ENCODE measurements at regions not wholly inside any gene's neighbourhood (a gene's known extent, or its start where the extent isn't known, plus 50 kb on each side); places are given as distances from the start of the nearest gene placed in this dataset.

DNA sequence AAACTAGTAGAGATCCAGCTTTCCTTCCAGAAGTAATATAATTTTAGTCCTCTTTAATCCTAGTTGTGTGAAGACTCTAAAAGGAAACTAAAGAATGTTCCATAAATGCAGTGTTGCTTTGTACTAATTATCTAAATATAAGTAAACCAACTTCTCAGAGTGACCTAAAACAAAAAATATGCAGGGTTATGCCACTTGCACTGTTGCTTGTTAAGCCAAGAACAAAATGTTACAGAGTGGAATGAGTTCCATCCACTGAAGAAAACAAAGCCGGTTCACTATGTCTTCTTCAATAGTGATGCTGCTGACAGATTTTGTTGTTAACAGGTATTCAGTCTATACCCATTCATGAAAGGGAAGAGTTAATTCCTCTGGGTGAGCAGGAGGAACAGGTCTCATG lies 252.0 kb upstream of the DIAPH2 start:
- H3K4me3 ChIP-seq (ENCODE audit: low read length), result no peak overlapping the region
- no peak for DNase-seq
- H3K27ac ChIP-seq (ENCODE audit: low read depth, low read length), result no peak overlapping the region
- H3K36me3 ChIP-seq (ENCODE audit: control insufficient read depth, insufficient read depth, low read length), result no peaks in the 10 kb centered on the region
- no peaks in the 10 kb centered on the region for H3K79me1 ChIP-seq (ENCODE audit: low read length)
- H3K56ac ChIP-seq (ENCODE audit: low read length), result no peak overlapping the region
- H3K4me2 ChIP-seq (ENCODE audit: low read length), result no peak overlapping the region
- H2BK120ac ChIP-seq (ENCODE audit: low read depth, low read length), result no peak overlapping the region
- no CpG with 5 or more reads among the region's 1 CpG for WGBS (ENCODE audit: extremely low coverage, insufficient coverage, low lambda C conversion rate)
- H3K4me1 ChIP-seq (ENCODE audit: control insufficient read depth, low read depth, low read length), result no peaks in the 10 kb centered on the region
- H2AK5ac ChIP-seq (ENCODE audit: low read length), result no peak overlapping the region
- H3K4ac ChIP-seq (ENCODE audit: low read depth, low read length), result no peak overlapping the region
- no peak overlapping the region for H4K5ac ChIP-seq (ENCODE audit: low read length)
- no peak overlapping the region for H3K18ac ChIP-seq (ENCODE audit: low read length)
- H2BK15ac ChIP-seq (replicated peaks; ENCODE audit: low read depth), result no peak overlapping the region
- no peak overlapping the region for H3K23ac ChIP-seq (ENCODE audit: low read length)
- H2BK5ac ChIP-seq (ENCODE audit: low read length), result no peak overlapping the region
- no peak overlapping the region for H3K9ac ChIP-seq (ENCODE audit: low read length)
- H4K8ac ChIP-seq (ENCODE audit: low read depth, low read length), result no peak overlapping the region
- H3K27me3 ChIP-seq (ENCODE audit: insufficient read depth, low read length, poor library complexity), result no peaks in the 10 kb centered on the region
- H3K79me2 ChIP-seq (ENCODE audit: control insufficient read depth, insufficient read depth, low read length), result no peaks in the 10 kb centered on the region

DNA sequence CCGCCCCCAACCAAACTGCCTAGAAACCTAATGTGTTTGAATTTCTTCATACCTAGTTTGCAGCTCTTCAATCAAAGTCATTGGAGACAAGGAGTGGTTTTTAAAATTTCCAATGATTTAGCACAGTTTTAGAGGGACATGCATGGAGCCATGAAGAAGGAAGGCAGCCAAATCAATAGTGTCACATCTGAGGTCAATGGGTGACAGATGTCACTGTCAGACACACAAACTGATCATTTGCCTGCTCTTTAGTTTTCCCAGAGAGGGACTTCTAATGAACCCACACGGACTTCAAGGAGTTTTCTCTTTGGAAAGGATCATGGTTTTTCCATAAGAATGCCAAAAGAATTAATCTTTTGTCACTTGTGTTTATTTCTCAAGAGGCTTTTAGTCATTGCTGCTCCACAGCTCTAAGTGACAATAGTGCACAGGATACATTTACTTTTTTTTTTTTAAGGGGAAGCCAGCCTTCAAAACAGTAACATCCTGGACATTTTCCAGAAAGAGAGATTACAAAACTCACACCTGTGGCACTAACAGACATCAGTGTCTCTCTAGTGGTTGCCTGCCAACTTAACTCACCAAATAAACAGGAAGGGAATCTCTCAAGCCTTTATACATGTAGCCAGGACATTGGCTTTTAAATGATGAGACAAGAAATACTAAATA lies 251.1 kb upstream of the DIAPH2 start:
- DNase-seq, result no peak
- Histone ChIP-seq H3K4ac (ENCODE audit: low read depth, low read length) (no peak overlapping the region), H3K27ac (ENCODE audit: low read depth, low read length) (no peak overlapping the region), H3K27me3 (ENCODE audit: insufficient read depth, low read length, poor library complexity) (no peaks in the 10 kb centered on the region), H2BK120ac (ENCODE audit: low read depth, low read length) (no peak overlapping the region), H2BK15ac (replicated peaks; ENCODE audit: low read depth) (no peak overlapping the region), H3K23ac (ENCODE audit: low read length) (no peak overlapping the region), H4K5ac (ENCODE audit: low read length) (no peak overlapping the region), H3K79me2 (ENCODE audit: control insufficient read depth, insufficient read depth, low read length) (no peaks in the 10 kb centered on the region), H3K9ac (ENCODE audit: low read length) (no peak overlapping the region), H3K4me3 (ENCODE audit: low read length) (no peak overlapping the region), H3K4me2 (ENCODE audit: low read length) (no peak overlapping the region), H3K56ac (ENCODE audit: low read length) (no peak overlapping the region), H3K36me3 (ENCODE audit: control insufficient read depth, insufficient read depth, low read length) (no peaks in the 10 kb centered on the region), H3K4me1 (ENCODE audit: control insufficient read depth, low read depth, low read length) (no peaks in the 10 kb centered on the region), H2BK5ac (ENCODE audit: low read length) (no peak overlapping the region), H4K8ac (ENCODE audit: low read depth, low read length) (no peak overlapping the region), H2AK5ac (ENCODE audit: low read length) (no peak overlapping the region), H3K79me1 (ENCODE audit: low read length) (no peaks in the 10 kb centered on the region), H3K18ac (ENCODE audit: low read length) (no peak overlapping the region)
- WGBS (ENCODE audit: extremely low coverage, insufficient coverage, low lambda C conversion rate), result no CpG with 5 or more reads among the region's 2 CpGs

DNA sequence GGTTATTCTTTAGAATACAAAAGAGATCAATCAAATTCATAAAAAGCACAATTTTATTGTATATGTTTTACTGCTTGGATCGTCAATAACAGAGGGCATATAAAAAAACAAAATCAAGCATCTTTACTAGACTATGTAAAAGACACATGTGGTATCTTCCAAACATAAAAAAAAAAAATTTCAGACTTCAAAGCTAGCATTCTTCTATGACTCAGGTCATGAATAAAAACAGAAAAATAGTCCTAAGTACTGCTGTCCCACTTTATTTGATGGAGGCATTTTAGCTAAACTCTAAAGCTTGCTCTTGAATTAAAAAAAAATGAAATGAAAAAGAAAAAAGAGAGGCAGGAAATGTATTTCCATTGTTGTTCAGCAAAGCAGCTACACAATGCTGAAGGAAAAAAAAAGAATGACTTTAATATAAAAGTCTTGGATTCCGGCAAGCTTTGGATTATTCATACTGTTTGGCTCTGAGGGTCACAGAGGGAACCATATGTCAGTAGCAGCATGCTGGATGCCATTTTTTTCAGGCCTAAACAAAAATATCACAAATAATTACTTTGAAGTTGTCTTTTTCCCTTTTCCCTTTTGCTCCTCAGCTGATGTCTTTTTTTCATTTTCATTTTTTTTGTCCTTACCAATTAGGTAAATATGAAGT lies 249.1 kb upstream of the DIAPH2 start:
- Histone ChIP-seq H4K5ac (ENCODE audit: low read length) (no peak overlapping the region), H3K9ac (ENCODE audit: low read length) (no peak overlapping the region), H2BK120ac (ENCODE audit: low read depth, low read length) (no peak overlapping the region), H3K56ac (ENCODE audit: low read length) (no peak overlapping the region), H3K23ac (ENCODE audit: low read length) (no peak overlapping the region), H2BK5ac (ENCODE audit: low read length) (no peak overlapping the region), H3K36me3 (ENCODE audit: control insufficient read depth, insufficient read depth, low read length) (no peaks in the 10 kb centered on the region), H3K4me1 (ENCODE audit: control insufficient read depth, low read depth, low read length) (no peaks in the 10 kb centered on the region), H3K27me3 (ENCODE audit: insufficient read depth, low read length, poor library complexity) (no peaks in the 10 kb centered on the region), H2BK15ac (replicated peaks; ENCODE audit: low read depth) (no peak overlapping the region), H3K4me3 (ENCODE audit: low read length) (no peak overlapping the region), H2AK5ac (ENCODE audit: low read length) (no peak overlapping the region), H3K79me2 (ENCODE audit: control insufficient read depth, insufficient read depth, low read length) (no peaks in the 10 kb centered on the region), H3K18ac (ENCODE audit: low read length) (no peak overlapping the region), H3K4ac (ENCODE audit: low read depth, low read length) (no peak overlapping the region), H3K4me2 (ENCODE audit: low read length) (no peak overlapping the region), H4K8ac (ENCODE audit: low read depth, low read length) (no peak overlapping the region), H3K79me1 (ENCODE audit: low read length) (no peaks in the 10 kb centered on the region), H3K27ac (ENCODE audit: low read depth, low read length) (no peak overlapping the region)
- WGBS (ENCODE audit: extremely low coverage, insufficient coverage, low lambda C conversion rate), result no CpG with 5 or more reads among the region's 2 CpGs
- no peak for DNase-seq

DNA sequence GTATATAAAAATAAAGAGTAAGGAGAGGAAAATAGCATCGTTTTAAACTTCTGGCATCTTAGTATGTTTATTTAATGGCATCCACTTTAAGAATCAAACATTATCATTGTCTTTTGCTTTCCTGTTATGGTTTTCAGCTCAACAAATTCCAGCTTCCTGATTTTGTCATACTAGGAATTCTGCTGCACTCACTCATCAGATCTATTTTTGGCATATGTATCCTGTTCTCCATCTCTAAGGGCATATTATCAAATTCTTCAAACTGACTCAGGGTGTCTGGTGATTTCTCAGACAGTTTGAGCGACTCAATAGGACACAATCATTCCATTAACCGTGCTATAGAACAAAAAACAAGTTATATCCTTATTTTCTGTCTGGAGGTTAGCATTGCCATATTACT lies 248.5 kb upstream of the DIAPH2 start:
- Histone ChIP-seq H4K5ac (ENCODE audit: low read length) (no peak overlapping the region), H3K9ac (ENCODE audit: low read length) (no peak overlapping the region), H3K79me1 (ENCODE audit: low read length) (no peaks in the 10 kb centered on the region), H3K79me2 (ENCODE audit: control insufficient read depth, insufficient read depth, low read length) (no peaks in the 10 kb centered on the region), H3K18ac (ENCODE audit: low read length) (no peak overlapping the region), H3K23ac (ENCODE audit: low read length) (no peak overlapping the region), H3K27me3 (ENCODE audit: insufficient read depth, low read length, poor library complexity) (no peaks in the 10 kb centered on the region), H2BK5ac (ENCODE audit: low read length) (no peak overlapping the region), H3K56ac (ENCODE audit: low read length) (no peak overlapping the region), H3K4me1 (ENCODE audit: control insufficient read depth, low read depth, low read length) (no peaks in the 10 kb centered on the region), H3K4me3 (ENCODE audit: low read length) (no peak overlapping the region), H3K36me3 (ENCODE audit: control insufficient read depth, insufficient read depth, low read length) (no peaks in the 10 kb centered on the region), H4K8ac (ENCODE audit: low read depth, low read length) (no peak overlapping the region), H3K4me2 (ENCODE audit: low read length) (no peak overlapping the region), H2AK5ac (ENCODE audit: low read length) (no peak overlapping the region), H2BK15ac (replicated peaks; ENCODE audit: low read depth) (no peak overlapping the region), H3K27ac (ENCODE audit: low read depth, low read length) (no peak overlapping the region), H3K4ac (ENCODE audit: low read depth, low read length) (no peak overlapping the region), H2BK120ac (ENCODE audit: low read depth, low read length) (no peak overlapping the region)
- WGBS (ENCODE audit: extremely low coverage, insufficient coverage, low lambda C conversion rate), result no CpG with 5 or more reads among the region's 3 CpGs
- no peak for DNase-seq

DNA sequence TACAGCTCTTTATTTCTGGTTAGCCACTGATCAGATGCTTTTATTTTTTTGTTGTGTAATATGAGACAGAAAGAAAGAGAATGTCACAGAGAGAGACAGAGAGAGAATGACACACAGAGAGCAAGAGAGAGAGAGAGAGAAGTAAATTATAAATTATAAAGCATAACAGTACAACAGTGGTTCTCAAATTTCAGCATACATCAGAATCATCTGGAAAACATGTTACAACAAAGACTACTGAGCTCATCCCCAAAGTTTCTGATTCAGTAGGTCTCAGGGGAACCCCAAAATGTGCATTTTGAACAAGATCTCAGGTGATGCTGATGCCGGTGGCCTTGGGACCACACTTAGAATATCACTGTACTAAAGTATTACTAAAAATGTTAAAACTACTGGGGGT lies 245.8 kb upstream of the DIAPH2 start:
- no CpG with 5 or more reads among the region's 1 CpG for WGBS (ENCODE audit: extremely low coverage, insufficient coverage, low lambda C conversion rate)
- no peak overlapping the region for H3K18ac ChIP-seq (ENCODE audit: low read length)
- no peak overlapping the region for H3K4me2 ChIP-seq (ENCODE audit: low read length)
- no peak overlapping the region for H3K9ac ChIP-seq (ENCODE audit: low read length)
- no peak overlapping the region for H4K5ac ChIP-seq (ENCODE audit: low read length)
- H2BK15ac ChIP-seq (replicated peaks; ENCODE audit: low read depth), result no peak overlapping the region
- no peak overlapping the region for H4K8ac ChIP-seq (ENCODE audit: low read depth, low read length)
- H2AK5ac ChIP-seq (ENCODE audit: low read length), result no peak overlapping the region
- H3K23ac ChIP-seq (ENCODE audit: low read length), result no peak overlapping the region
- DNase-seq, result no peak
- no peaks in the 10 kb centered on the region for H3K79me1 ChIP-seq (ENCODE audit: low read length)
- no peak overlapping the region for H2BK120ac ChIP-seq (ENCODE audit: low read depth, low read length)
- no peak overlapping the region for H3K4ac ChIP-seq (ENCODE audit: low read depth, low read length)
- no peaks in the 10 kb centered on the region for H3K27me3 ChIP-seq (ENCODE audit: insufficient read depth, low read length, poor library complexity)
- H2BK5ac ChIP-seq (ENCODE audit: low read length), result no peak overlapping the region
- no peak overlapping the region for H3K56ac ChIP-seq (ENCODE audit: low read length)
- no peaks in the 10 kb centered on the region for H3K36me3 ChIP-seq (ENCODE audit: control insufficient read depth, insufficient read depth, low read length)
- H3K79me2 ChIP-seq (ENCODE audit: control insufficient read depth, insufficient read depth, low read length), result no peaks in the 10 kb centered on the region
- H3K27ac ChIP-seq (ENCODE audit: low read depth, low read length), result no peak overlapping the region
- no peaks in the 10 kb centered on the region for H3K4me1 ChIP-seq (ENCODE audit: control insufficient read depth, low read depth, low read length)
- H3K4me3 ChIP-seq (ENCODE audit: low read length), result no peak overlapping the region

DNA sequence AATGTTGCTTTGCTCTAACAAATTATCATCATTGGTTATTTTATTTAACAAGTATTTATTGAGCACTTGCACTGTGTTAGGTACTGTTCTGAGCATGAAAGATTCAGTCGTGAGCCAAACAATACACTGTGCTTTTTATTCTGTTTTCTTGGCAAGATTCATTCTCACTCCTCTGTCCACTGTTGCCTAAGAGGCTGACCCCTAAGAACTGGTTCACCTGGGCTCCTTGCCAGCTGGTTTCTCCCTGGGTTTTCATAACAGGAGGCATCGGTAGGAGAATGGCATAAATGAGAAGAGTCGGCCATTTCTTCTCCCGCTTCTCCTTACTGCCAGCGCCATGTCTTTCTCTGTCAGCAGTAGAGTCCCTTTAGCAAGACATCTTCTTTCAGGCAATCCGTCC lies 243.7 kb upstream of the DIAPH2 start:
- H2BK120ac ChIP-seq (ENCODE audit: low read depth, low read length), result no peak overlapping the region
- H4K8ac ChIP-seq (ENCODE audit: low read depth, low read length), result no peak overlapping the region
- H3K79me2 ChIP-seq (ENCODE audit: control insufficient read depth, insufficient read depth, low read length), result no peaks in the 10 kb centered on the region
- no peak for DNase-seq
- H3K23ac ChIP-seq (ENCODE audit: low read length), result no peak overlapping the region
- no peaks in the 10 kb centered on the region for H3K36me3 ChIP-seq (ENCODE audit: control insufficient read depth, insufficient read depth, low read length)
- no peak overlapping the region for H3K4me3 ChIP-seq (ENCODE audit: low read length)
- H3K9ac ChIP-seq (ENCODE audit: low read length), result no peak overlapping the region
- no peak overlapping the region for H2AK5ac ChIP-seq (ENCODE audit: low read length)
- H3K27ac ChIP-seq (ENCODE audit: low read depth, low read length), result no peak overlapping the region
- H3K56ac ChIP-seq (ENCODE audit: low read length), result no peak overlapping the region
- no peak overlapping the region for H3K18ac ChIP-seq (ENCODE audit: low read length)
- no peak overlapping the region for H3K4ac ChIP-seq (ENCODE audit: low read depth, low read length)
- no peak overlapping the region for H2BK15ac ChIP-seq (replicated peaks; ENCODE audit: low read depth)
- no CpG with 5 or more reads among the region's 6 CpGs for WGBS (ENCODE audit: extremely low coverage, insufficient coverage, low lambda C conversion rate)
- no peaks in the 10 kb centered on the region for H3K79me1 ChIP-seq (ENCODE audit: low read length)
- no peak overlapping the region for H3K4me2 ChIP-seq (ENCODE audit: low read length)
- no peaks in the 10 kb centered on the region for H3K4me1 ChIP-seq (ENCODE audit: control insufficient read depth, low read depth, low read length)
- H3K27me3 ChIP-seq (ENCODE audit: insufficient read depth, low read length, poor library complexity), result no peaks in the 10 kb centered on the region
- no peak overlapping the region for H4K5ac ChIP-seq (ENCODE audit: low read length)
- H2BK5ac ChIP-seq (ENCODE audit: low read length), result no peak overlapping the region
